HG03520 (cell line): ENCODE measurements at regions not wholly inside any gene's neighbourhood (a gene's known extent, or its start where the extent isn't known, plus 50 kb on each side); places are given as distances from the start of the nearest gene placed in this dataset.
A peak's percentile ranks its signal among the peaks of the same experiment; 100 is the strongest.

Experiments
- ATAC-seq: cut with Tn5 transposase; IDR thresholded peaks from one replicate; pipeline ENCODE4 v1.9.1; 2021; ENCODE audit warnings: mild to moderate bottlenecking, moderate library complexity; ENCODE audit not compliant: unreplicated experiment

DNA sequence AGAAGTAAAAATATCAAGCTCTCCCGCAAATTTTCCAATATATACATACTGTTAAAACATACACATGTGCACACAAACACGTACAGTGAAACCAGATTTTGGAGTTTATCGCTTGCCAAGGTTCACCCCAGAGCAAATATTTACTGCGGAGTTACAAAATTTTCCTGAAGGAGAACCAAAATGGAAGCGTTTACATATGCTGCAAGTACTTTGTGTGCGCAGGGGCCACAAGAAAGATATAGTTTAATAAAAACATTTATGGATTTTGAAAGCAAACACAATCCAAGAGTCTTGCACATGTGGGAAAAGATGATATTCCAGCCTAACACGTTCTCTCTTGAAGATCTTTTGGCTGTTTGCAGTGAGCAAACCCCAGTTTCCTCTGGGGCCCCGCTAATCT, 301.3 kb upstream of the NFE2L3 start:
- no peak for ATAC-seq

DNA sequence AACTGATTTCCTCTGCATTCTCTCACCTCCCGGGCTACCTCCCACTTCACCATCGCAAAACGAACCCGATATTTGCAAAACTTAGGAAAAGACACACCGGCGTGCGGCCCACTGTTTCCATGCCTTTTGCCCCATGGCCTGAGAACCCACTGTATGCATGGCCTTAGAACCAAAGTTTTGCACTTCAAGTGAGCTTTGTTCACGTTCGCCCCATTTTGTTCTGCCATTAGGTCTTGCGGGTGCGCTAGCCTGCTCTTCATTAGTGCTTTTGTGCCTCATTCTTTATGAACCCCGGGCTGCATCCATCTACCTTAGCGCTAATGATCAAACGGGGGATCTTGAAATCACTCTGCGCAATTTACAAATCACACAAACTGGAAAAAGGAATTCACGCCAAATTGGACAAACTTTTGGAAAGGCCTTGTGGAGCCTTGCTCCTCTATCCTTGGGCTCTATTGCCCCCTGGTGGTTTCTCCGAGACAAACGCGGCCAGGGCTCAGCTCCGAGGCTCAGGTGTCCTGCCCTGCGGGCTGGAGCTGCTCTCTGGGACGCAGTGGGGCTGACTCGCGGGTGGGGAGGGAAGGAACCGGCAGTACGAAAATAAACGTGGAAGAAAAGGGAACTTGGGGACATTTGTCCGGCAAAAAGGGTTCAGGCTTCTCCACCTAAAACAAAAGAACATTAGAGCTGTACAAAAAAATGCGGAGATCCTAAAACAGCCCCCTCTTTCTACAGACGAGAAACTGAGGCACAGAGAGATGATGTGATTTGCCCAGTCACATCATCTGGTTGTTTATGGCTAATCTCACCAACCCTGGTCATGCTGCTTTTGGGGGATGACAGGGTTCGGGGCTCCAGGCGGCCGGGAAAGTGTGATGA, 300.4 kb upstream of the NFE2L3 start:
- peak; percentile 65 for ATAC-seq

DNA sequence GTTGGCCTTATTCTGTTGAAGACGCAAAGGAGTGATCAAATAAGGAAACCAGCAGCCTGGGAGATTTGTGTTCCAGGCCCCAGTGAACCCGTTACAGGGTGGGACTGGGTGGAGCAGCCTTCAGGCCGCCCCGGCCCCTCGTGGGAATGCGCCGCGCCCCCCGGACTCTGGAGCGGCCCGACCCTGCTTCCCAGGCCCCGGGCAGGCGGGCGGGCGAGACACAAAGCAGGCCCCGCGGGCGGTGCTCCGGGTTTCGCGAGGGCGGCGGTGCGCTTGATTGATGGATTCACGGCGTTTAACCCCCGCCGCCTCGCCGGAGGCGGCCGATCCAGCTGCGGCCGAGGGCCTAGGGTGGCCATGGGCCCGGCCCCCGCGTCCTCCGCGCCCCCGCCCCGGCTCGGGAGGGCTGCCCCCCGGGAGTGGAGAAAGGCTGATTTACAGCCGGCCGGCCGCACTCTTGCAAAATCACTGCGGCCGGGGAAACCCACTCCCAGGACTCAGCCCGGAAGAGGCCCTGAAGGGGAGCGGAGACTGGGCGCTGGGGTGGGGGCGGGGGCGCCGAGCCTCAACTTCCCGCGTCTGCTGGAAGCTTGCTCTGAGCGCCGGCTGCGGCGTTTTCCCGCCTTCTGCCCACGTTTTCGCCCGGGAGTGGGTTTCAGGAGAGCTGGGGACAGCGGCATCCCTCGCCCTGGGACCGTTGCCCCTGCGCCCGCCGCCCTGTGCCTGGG, 299.6 kb upstream of the NFE2L3 start:
- ATAC-seq = no peak

DNA sequence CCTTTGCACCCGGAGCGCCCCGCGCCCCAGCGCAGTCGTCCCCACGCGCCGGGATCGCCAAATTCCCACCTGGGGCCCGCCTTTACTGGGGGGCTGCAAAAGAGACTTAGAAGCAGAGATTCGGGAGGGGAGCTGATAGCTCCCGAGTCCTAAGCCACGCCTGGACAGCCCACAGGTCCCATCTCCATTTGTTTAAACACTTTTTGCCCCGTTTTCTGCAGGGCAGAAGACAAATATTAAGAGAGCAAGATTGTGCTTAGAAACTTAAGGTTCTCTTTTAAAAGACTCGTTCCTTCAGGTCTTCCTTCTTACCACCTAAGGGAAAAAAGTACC, 299.1 kb upstream of the NFE2L3 start:
- no peak for ATAC-seq

DNA sequence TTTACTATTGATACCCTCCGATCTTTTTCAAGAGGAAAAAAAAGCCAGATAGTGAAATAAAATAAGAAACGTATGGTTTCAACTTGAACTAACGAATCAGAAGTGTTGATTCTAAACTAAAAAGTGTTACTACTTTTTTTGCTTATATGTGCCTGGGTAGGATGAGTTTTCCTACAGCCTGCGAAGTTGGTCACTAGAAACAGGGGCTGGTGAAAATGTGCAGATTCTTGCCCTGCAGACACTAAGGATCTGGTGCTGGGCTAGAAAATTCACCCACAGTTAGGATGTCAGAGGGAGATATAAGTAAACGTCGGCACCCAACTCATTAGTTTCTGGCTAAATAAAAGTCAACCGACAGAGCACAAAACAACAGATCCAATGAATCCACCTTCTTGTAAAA, 298.7 kb upstream of the NFE2L3 start:
- ATAC-seq = no peak

DNA sequence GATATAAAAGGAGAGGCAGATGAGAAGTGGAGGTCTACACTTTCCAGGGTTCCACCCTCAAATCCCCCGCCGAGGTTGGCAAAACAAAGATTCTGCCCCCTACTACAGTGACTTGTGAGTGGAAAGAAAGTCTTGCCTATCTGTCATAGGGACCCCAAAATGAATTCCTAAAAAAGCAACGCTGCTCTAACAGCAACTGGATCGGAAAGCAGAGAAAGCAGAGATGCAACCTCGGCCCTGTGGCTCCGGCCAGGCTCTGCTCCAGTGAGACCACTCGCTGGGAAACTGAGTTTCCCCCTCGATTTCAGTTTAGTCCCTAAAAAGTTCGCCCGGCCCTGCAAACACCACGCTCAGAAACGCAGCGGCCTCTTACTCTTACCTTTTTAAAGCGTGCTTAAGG, 297.9 kb upstream of the NFE2L3 start:
- no peak for ATAC-seq

DNA sequence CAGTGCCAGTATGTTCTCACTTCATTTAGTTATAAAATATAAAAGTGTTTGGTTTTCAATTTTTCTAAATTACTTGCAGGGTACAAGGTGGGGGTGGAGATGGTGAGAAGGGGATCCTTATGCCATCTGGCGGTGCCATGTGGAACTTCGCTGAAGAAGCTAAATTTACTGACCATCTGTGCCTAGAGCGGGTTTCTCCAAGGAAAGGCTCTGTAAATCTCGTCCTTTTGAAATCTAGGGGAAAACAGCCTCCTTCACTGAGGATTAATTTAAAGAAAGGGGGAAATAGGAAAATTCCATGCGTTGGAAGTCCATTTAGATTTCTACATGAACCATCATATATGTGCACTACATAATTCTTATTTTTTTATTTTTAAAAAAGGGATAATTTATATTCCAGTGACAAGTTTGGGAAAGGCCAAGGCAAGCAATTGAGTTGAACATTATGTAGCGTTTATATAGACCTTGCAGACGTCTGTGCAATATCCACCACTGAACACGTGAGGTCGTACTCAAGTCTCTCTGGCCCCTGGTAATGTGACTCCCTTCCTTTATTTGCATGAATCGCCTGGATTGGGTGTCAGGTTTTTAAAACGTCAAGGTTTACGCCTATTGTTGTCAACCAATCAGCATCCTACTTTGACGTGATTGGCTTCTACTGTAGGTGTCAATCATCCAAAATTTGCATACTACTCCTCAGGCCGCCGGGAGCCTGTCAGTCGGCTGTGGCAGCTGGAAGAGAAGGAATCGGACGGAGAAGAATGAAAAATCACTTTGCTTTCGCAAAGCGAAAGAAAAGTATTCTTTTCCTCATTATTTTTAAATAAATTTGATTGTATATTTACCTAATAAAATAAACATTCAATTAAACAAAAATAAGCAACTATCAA, 297.1 kb upstream of the NFE2L3 start:
- ATAC-seq = no peak

DNA sequence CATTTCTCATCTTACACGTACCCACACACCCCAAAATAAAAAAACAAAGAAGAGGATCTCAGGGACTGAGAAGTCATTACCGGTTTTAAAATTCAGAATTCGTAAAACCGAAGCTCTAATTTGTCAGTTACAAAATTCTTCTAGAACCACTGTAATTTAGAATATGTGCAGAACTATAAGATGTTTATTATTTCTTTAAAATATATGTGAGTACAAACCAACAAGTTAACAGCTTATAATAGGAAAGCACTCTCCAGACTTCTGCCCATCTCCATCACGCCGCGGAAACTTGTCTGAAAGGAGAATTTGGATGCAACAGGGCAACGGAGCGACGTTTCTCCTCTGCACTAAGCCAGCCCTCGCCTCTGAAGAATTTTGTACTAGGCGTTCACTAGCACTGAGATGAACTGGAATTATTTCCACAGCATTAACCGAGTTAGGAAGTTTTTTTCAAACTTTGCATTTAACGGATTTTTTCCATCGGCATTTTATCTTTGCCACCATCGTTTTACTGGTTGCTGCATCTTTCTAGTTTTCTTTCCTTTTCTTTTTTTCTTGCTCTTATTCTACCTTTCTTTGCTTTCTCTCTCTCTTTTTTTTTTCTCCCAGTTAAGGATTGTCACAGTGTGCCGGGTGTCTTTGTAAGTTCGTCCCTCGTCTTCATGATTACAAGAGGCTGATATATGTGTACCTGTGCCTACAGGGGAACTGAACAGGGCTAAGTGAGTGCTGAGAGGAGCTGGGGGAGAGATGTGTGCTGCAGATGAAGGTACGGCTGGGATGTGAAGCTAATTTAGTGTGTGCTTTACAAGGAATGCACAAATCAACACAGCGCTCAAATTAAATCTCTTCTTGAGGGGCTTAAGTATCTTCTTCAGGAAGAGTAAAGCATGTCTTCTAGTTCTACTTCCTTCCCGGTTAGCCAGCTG, 295.9 kb upstream of the NFE2L3 start:
- no peak for ATAC-seq

DNA sequence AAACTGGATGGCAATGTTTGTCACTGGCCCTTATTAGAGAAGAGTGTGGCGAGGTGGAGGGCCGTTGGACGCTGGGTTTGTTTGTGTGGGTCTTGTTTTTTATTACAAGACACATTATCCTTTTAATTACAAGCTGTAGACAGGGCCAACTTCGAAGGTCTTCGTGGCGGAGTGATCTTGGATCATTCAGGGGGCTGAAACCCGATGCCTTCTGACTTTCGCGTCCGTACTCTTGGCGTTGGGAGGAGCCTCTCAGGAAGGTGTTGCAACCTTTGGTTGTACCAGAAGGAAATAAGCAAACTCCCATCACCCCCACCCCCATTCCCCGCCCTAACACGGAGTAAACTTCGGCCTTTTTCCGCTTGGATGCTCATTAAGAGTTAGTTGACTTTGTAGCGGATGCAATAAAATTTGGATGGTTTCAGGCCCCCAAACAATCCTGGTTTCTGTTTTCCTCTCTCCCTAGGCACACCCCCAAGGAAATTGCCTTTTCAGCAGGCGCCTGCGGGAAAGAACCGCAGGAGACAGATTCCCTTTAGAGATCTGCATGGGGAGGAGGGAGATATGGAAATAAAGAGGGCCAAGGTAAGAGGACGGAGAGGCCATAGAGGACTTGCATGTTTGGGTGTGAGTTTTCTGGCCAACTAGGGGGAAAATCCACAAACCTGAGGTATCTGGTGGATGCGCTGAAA, 294.5 kb upstream of the NFE2L3 start:
- ATAC-seq = no peak

DNA sequence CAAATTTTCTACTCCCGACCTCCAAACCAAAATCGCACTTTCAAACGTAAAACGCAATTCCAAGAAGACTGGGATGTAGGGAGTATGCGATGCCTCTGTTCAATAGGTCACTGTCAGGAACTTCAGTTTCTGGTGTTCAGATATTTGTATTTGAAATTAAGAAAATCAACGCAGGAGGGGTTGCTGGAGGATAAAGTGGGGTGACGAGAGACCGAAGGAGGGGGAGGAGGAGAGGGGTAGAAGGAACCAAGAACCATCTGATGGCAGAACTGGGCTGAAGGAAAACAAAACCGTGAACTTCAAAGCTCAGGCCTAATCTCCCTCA, 293.8 kb upstream of the NFE2L3 start:
- ATAC-seq = no peak

DNA sequence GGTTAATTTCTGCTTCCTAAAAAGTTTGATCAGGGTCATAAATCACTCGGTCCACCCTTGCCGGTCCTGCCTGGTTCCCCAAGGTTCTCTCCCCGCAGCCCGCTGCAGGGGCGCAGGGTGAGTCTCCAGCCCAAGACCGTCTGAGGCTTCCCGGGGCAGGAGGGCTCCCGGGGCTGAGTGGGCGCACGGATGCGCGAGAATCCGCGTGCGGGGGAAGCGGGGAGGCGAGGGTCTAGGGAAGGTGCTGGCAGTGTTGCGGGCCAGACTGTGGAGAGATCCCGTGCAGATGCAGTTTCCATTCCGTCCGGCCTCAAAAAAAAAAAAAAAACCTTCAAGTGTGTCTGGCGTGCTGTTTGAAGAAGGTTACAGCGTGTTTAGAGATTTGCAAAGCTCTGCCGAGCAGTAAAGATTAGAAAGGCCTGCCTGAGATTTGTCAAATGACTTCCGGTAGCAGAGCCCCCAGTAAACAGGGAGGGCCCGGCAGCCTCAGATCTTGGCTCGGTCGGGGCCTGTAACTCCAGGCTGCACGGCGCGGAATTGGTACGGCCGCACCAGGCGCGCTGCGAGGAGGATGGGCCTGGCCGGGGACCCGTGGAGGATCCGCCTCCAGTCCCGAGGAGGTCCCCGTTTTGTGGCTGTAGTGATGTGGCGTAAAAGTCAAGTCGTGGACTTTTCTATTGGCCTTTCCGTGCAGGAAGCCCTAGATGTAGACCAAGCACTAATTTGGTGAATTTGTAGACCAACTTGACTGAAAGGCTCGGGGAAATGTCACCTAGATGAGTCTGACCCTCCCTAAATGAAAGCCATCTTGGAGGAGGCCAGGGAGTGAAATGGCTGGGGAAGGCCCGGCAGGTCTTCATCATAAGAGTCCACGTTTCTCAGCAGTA, 293.2 kb upstream of the NFE2L3 start:
- no peak for ATAC-seq

DNA sequence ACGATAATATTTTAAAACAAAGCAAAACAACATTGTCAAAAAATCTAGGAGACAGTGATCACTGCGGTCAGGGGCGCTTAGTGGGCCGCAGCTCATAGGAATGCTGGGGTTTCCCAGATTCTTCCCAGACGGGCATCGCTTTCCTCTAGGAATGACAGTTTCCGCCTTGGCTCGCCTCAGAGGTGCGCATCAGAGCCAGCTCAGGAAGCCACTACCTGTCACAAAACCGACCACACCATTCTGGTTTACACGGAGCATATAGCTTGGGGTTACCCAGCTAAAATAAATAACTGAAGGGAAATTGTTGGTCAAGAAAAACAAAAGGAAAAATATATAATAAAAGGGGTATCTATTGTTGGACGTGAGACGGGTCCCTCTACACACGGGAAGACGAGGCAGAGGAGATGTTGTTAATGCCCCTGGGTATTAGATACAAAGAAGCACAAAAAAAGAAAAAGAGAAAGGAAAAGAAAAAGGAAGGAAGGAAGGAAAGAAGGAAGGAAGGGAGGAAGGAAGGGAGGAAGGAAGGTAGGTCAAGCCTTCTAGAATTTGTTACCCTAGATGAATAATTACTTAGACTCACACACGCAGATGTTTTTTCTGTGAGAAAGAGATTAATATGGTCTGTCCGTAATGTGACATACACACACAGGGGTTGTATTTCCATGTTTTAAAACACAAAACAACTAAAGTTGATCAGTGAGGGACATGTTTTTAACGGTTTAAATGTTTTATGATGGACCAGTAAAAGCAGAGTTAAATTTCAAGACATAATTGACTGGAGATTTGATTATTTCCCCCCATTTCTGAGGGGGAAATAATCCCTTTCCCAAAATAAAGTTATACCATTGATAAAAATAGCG, 292.4 kb upstream of the NFE2L3 start:
- no peak for ATAC-seq

DNA sequence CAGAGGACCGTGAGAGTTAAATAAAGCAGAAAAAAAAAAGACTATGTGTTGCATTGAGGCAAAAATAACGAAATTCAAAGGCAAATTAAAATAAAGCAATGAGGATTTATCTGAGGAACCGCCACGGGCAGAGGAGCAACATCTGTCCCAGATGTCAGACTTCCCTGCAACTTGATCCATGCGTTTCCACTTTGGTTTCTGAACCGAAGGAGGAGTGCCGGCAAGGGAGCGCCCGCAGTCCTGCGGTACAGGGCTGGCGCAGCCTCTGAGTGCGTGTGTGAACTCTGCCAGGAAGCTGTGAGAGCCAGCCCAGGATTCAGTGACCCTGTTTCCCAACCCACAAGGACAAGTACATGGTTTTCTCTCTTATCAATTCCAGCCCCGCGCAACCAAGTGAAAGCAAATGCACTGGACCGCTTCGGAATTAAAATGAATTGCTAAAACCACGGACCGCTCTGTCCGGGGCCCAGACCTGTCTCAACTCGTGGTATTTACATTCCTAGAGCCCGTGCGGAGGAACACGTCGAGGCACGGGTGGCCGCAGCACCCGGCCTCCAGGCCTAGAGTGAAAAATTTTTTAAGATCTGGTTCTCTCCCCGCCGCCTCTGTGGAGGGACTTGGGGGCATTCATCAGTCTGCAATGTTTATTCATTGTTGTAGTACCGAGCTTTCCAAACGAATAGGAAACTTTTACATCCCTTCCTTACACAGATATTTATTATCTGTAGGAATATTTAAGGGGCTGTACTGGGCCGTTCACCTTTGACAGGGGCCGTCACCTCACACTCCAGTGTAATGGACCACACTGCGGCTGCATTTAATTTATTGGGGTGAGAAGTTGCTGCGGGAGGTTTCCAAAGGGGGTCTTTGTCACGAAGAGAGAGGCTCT, 291.5 kb upstream of the NFE2L3 start:
- no peak for ATAC-seq

DNA sequence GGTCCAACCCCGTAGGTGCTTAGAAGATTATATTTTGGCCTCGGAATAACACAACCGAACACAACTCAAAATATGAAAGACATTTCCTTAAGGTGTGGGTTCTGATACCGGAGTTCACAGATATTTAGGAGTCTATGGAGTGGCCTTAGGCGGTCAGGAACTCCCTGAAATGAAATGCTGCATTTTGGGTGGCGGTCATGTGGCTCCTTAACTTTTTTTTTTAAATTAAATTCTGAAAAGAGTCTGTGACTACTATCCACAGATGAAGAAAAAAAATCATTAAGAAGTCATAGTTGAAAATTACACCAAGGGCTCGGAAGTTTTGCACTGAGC, 290.9 kb upstream of the NFE2L3 start:
- no peak for ATAC-seq

DNA sequence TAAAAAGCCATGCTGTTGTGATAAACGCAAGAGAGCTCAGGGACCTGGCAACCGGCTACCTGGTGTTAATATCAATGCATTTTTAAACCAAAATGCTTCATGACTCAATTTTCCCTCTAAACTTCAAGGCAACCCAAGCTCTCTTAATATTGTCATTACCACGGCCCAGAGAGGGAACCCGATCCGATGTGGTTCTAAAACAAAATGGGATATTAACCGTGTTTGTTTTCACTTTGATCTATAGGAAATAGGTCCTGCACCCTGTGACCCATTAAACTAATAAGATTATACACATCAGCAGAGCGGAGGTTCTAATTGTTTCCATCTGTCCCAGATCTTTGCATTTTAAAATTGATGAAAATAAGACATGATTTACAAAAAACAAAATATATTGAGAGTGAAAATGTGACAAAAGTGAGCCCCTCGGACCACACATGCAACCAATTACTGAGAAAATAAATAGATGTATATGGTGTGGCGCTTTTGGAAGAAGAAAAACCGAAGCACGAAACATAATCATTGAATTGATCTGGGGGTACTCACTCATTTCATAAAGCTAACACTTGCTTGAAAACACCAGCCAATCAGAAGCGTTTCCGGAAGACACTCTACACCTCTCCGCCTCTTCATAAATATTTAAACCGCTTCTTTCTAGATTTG, 290.3 kb upstream of the NFE2L3 start:
- ATAC-seq = no peak

DNA sequence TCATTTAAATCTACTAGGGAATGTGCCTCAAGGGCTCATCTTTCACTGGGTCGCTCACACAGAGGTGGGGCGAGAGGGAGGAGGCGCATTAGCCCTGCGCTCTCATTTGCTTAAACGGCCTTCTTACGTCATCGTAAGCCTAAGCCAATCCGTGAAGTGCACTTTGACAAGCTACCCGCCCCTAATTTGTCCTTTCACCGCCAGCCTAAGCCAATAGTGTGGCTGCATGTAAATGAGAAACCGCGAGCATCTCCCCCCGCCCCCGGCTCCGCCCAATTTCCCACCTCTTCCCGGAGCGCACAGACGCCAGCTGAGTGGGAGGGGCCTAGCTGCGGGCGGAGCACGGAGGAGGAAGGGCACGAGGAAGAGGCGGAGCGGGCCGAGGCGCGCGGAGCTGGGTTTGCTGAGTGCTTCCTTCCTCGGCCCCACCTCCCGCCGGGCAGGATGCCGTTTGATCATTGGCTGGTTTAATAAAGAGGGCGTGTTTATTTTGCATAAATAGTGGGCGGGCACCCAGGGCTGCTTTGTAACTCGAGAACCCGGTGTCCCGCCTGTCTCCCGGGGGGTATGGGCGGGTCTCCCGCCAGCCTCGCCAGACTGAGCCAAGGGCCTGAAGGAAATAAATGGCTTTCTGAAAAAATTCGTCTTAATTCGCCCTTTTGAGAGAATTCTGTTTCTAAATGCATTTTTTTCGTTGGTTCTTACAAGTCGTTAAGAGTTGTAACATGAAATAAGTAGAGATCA, 289.6 kb upstream of the NFE2L3 start:
- peak; percentile 88 for ATAC-seq
